LNCAP (cell line): ENCODE measurements at regions not wholly inside any gene's neighbourhood (a gene's known extent, or its start where the extent isn't known, plus 50 kb on each side); places are given as distances from the start of the nearest gene placed in this dataset.

Experiments
- CTCF ChIP-seq: fragments of 450-650 bp; IDR thresholded peaks from 2 replicates; pipeline ENCODE4 v1.5.1; 2017; ENCODE audit warnings: mild to moderate bottlenecking

DNA sequence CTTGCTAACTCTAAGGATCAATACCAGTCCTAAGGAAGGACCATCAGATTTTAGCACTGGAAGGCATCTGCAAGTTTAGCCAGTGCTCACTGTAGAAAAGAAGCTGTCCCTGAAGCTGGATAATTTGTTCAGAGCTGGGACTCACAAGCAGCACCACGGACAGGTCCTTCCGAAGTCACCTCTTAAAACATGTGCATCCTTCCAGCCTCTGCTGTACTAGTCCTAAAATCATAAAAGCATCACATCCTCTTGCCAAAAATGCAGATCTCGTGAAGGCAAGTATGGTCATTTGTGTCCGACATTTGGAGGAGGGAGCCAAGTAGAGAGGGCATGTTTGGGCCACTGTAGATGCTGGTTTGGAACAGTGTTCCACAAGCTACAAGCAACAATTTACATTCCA is 506.9 kb downstream of the RBFOX1 start:
- TF ChIP-seq CTCF, result no peak

- TF ChIP-seq CTCF, result no peak
These were observed 502.3 kb downstream of the RBFOX1 start for GRCh38 chr16:7834771-7835431.

GRCh38 chr16:7820816-7821215 is 488.2 kb downstream of the RBFOX1 start:
- no peak for TF ChIP-seq CTCF

- TF ChIP-seq CTCF, result no peak
These were observed 473.2 kb downstream of the RBFOX1 start for GRCh38 chr16:7805686-7806396.

DNA sequence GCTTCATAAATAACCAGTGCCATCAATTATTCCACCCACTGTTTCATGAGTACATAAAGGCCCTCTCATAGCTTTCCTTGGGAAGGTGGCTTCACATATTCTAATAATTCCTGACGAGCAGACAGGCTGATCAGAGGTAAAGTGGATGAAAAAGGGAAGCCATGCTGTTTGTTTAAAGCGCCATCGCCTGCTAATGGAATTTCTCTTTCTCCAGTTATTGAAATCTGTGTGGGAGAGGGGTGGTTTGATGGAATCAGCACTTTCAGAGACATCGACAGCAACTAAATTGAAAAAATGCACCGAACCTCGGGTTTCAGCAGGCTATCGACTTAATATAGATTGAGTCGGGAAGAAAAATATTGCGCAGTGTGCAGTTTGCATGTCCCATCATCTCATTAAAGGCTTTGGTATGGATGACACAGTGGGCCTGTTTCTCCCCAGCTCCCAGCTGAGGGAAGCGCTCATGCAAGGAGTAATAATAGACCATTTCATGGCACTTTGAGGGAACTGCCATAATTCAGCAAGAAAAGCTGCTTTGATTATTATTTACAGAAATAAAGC is 472.1 kb downstream of the RBFOX1 start:
- TF ChIP-seq CTCF, result no peak

DNA sequence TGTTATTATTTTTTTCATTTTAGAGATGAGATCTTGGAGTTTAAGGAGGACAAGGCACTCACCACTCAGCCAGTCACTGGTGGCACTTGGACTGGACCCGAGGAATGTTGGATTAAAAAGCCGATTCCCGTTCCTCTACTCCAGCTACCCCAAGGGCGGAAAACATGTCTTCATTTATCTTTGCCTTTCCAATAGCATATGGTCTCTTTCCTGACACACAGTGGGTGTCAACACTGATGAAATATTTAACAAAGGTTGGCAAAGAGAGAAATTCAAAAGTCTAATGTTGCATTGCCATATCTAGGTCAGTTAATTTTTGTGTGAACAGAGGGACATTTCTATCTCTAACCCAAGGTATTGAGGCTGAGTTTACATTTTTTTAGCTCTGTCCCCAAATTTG is 459.7 kb downstream of the RBFOX1 start:
- no peak for TF ChIP-seq CTCF

DNA sequence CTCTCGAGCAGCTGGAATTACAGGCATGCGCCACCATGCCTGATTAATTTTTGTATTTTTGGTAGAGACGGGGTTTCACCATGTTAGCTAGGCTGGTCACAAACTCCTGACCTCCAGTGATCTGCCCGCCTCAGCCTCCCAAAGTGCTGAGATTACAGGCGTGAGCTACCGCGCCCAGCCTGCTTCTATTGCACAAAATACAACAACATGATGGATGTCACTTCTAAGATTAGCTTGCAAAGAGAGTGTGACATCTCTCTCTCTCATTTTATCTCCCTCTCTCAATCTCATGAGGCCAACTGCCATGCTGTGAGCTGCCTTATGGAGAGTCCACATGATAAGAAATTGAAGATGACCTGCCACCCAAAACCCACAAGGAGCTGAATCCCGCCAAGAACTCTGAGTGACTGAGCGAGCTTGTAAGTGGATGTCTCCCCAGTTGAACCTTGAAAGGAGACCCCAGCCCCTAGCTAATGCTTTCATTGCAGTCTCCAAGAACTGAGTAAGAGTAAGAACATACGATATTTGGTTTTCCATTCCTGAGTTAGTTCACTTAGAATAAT is 458.5 kb downstream of the RBFOX1 start:
- no peak for TF ChIP-seq CTCF
